Fibroblast of lung (primary cell): ENCODE measurements at regions not wholly inside any gene's neighbourhood (a gene's known extent, or its start where the extent isn't known, plus 50 kb on each side); places are given as distances from the start of the nearest gene placed in this dataset.
A peak's percentile ranks its signal among the peaks of the same experiment; 100 is the strongest.

Source experiments
- DNase-seq, 2 donors: peaks; one replicate each; pipeline versions ENCODE4 v3.0.0 to v3.0.0-alpha.2; 2010; ENCODE audit warnings: low read depth in 2 of 2
- H2AFZ ChIP-seq: 2 replicates; pipeline ENCODE4 v1.5.1; 2012; ENCODE audit warnings: low read length, control low read depth, inconsistent platforms
- H3K27ac ChIP-seq: 2 replicates; pipeline ENCODE4 v1.5.1; 2011; ENCODE audit warnings: low read length, control low read depth; ENCODE audit not compliant: insufficient read depth
- H3K27me3 ChIP-seq: 2 replicates; pipeline ENCODE4 v1.5.1; 2011; ENCODE audit warnings: mild to moderate bottlenecking, low read length; ENCODE audit not compliant: control insufficient read depth, insufficient read depth
- H3K36me3 ChIP-seq: 2 replicates; pipeline ENCODE4 v1.5.1; 2011; ENCODE audit warnings: low read length; ENCODE audit not compliant: control insufficient read depth, insufficient read depth
- H3K4me1 ChIP-seq: 2 replicates; pipeline ENCODE4 v1.5.1; 2011; ENCODE audit warnings: low read length; ENCODE audit not compliant: control insufficient read depth, insufficient read depth; ENCODE audit errors: extremely low read depth
- H3K4me2 ChIP-seq: 2 replicates; pipeline ENCODE4 v1.5.1; 2011; ENCODE audit warnings: low read length, control low read depth; ENCODE audit not compliant: insufficient read depth; ENCODE audit errors: extremely low read depth
- H3K4me3 ChIP-seq, 4 experiments: fragments of 200-600 bp in 1 of 4; sonication (generic) in 1 of 4; replicated peaks in 1 of 4; 2 replicates each; pipeline ENCODE4 v1.5.1; 2011 to 2016; ENCODE audit warnings: low read length in 4 of 4, low read depth in 3 of 4, mild to moderate bottlenecking in 3 of 4, control low read depth in 2 of 4, inconsistent platforms in 1 of 4, mixed read lengths in 1 of 4; ENCODE audit not compliant: insufficient read depth in 1 of 4; ENCODE audit errors: control extremely low read depth in 1 of 4
- H3K79me2 ChIP-seq: 2 replicates; pipeline ENCODE4 v1.5.1; 2012; ENCODE audit warnings: mild to moderate bottlenecking, low read length, inconsistent platforms; ENCODE audit not compliant: control insufficient read depth, insufficient read depth
- H3K9ac ChIP-seq: 2 replicates; pipeline ENCODE4 v1.5.1; 2011; ENCODE audit warnings: mild to moderate bottlenecking, low read length, control low read depth; ENCODE audit not compliant: insufficient read depth
- H3K9me3 ChIP-seq: 2 replicates; pipeline ENCODE4 v1.5.1; 2012; ENCODE audit warnings: low read depth, low read length; ENCODE audit not compliant: control insufficient read depth, insufficient read depth
- H4K20me1 ChIP-seq: 2 replicates; pipeline ENCODE4 v1.5.1; 2011; ENCODE audit warnings: low read length; ENCODE audit not compliant: control insufficient read depth, insufficient read depth; ENCODE audit errors: extremely low read depth
- CTCF ChIP-seq, 2 donors: IDR thresholded peaks in 1 of 2; conservative IDR thresholded peaks in 1 of 2; 1 replicate in 1 of 2; 2 replicates in 1 of 2; pipeline ENCODE4 v1.5.1; 2011 to 2012; ENCODE audit warnings: low read length in 2 of 2, control low read depth in 1 of 2, inconsistent platforms in 1 of 2, low read depth in 1 of 2, mild to moderate bottlenecking in 1 of 2
- EZH2 ChIP-seq: IDR thresholded peaks from 2 replicates; pipeline ENCODE4 v1.5.1; 2012; ENCODE audit warnings: low read length, control low read depth, mild to moderate bottlenecking; ENCODE audit errors: missing control alignments

- H3K4me1 ChIP-seq, result peaks cover 26% of the 10 kb centered on the region
- no peak for TF ChIP-seq CTCF (conservative IDR thresholded peaks at IDR 0.05 in 1 of 2, IDR thresholded peaks at IDR 0.05 in 1 of 2; ENCODE audit: low read depth in 1 of 2, low read length in 2 of 2)
- no peak for TF ChIP-seq EZH2
- H3K79me2 ChIP-seq, result no peaks in the 10 kb centered on the region
- no peak for DNase-seq
- no peaks in the 10 kb centered on the region for H3K9me3 ChIP-seq
- no peak overlapping the region for H3K9ac ChIP-seq
- peak overlapping the region; percentile 61 for H3K27ac ChIP-seq
- H3K4me2 ChIP-seq, result no peak overlapping the region
- no peak overlapping the region for H2AFZ ChIP-seq
- H3K36me3 ChIP-seq, result no peaks in the 10 kb centered on the region
- no peaks in the 10 kb centered on the region for H4K20me1 ChIP-seq
- no peak overlapping the region for H3K4me3 ChIP-seq
- H3K27me3 ChIP-seq, result no peaks in the 10 kb centered on the region
Observed at GRCh38 chr3:188951734-188952133, 220.0 kb upstream of the TPRG1 start.

GRCh38 chr3:188954590-188955208 is 217.1 kb upstream of the TPRG1 start:
- no peak overlapping the region for H3K9ac ChIP-seq
- no peak overlapping the region for H3K27ac ChIP-seq
- peak; percentile 79 to 93 for DNase-seq
- no peak overlapping the region for H3K4me2 ChIP-seq
- H3K4me1 ChIP-seq, result peaks cover 8% of the 10 kb centered on the region
- no peak overlapping the region for H3K4me3 ChIP-seq
- no peaks in the 10 kb centered on the region for H3K36me3 ChIP-seq
- H3K27me3 ChIP-seq, result no peaks in the 10 kb centered on the region
- peak; percentile 94 to 97 for TF ChIP-seq CTCF (conservative IDR thresholded peaks at IDR 0.05 in 1 of 2, IDR thresholded peaks at IDR 0.05 in 1 of 2; ENCODE audit: low read depth in 1 of 2, low read length in 2 of 2)
- TF ChIP-seq EZH2, result no peak
- no peaks in the 10 kb centered on the region for H4K20me1 ChIP-seq
- H2AFZ ChIP-seq, result no peak overlapping the region
- H3K9me3 ChIP-seq, result no peaks in the 10 kb centered on the region
- H3K79me2 ChIP-seq, result no peaks in the 10 kb centered on the region

GRCh38 chr3:188955919-188956318 is 215.9 kb upstream of the TPRG1 start:
- Histone ChIP-seq H4K20me1 (no peaks in the 10 kb centered on the region), H3K4me3 (no peak overlapping the region), H3K4me2 (no peak overlapping the region), H2AFZ (no peak overlapping the region), H3K79me2 (no peaks in the 10 kb centered on the region), H3K27ac (no peak overlapping the region), H3K4me1 (peaks cover 8% of the 10 kb centered on the region), H3K27me3 (no peaks in the 10 kb centered on the region), H3K36me3 (no peaks in the 10 kb centered on the region), H3K9ac (no peak overlapping the region), H3K9me3 (no peaks in the 10 kb centered on the region)
- no peak for TF ChIP-seq CTCF (conservative IDR thresholded peaks at IDR 0.05 in 1 of 2, IDR thresholded peaks at IDR 0.05 in 1 of 2; ENCODE audit: low read depth in 1 of 2, low read length in 2 of 2)
- no peak for TF ChIP-seq EZH2
- DNase-seq, result peak in 1 of 2 donors; percentile 88
